GM19468 (cell line): ENCODE measurements at regions not wholly inside any gene's neighbourhood (a gene's known extent, or its start where the extent isn't known, plus 50 kb on each side); places are given as distances from the start of the nearest gene placed in this dataset.
A peak's percentile ranks its signal among the peaks of the same experiment; 100 is the strongest.

Experiments used
- ATAC-seq: cut with Tn5 transposase; IDR thresholded peaks from one replicate; pipeline ENCODE4 v1.9.1; 2021; ENCODE audit warnings: mild to moderate bottlenecking, moderate library complexity, moderate number of reproducible peaks; ENCODE audit not compliant: unreplicated experiment; ENCODE audit errors: extremely low read depth

DNA sequence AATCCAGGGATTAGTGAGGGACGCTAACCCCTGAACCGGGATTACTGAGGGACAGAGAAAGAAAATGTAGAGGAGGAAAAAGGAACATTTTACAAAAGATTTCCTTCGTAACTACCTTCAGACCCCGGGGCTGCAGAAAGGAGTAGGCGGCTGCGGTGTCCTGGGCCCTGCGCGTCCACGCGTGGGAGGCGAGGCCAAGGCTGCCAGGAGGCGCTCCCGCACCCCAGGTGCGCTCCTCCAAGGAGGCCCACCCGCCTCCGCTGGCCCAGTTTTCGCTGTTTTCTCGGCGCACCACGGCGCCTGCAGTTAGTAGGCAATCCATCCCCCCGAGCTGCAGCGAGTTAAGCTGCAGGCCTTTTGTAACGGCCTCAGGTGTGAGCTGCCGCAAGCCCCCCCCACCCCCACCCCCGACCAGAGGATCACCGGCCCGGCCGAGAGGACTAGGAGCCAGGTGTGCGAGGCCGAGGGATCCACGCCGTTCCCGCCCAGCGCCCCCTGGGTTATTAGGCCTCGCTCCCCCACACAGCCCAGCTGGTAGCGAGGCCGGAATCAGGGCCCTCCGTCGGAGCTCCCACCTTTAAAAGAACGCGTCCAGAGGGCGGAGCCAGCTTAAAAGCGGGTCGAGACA, 380.3 kb upstream of the ARID1B start:
- no peak for ATAC-seq

DNA sequence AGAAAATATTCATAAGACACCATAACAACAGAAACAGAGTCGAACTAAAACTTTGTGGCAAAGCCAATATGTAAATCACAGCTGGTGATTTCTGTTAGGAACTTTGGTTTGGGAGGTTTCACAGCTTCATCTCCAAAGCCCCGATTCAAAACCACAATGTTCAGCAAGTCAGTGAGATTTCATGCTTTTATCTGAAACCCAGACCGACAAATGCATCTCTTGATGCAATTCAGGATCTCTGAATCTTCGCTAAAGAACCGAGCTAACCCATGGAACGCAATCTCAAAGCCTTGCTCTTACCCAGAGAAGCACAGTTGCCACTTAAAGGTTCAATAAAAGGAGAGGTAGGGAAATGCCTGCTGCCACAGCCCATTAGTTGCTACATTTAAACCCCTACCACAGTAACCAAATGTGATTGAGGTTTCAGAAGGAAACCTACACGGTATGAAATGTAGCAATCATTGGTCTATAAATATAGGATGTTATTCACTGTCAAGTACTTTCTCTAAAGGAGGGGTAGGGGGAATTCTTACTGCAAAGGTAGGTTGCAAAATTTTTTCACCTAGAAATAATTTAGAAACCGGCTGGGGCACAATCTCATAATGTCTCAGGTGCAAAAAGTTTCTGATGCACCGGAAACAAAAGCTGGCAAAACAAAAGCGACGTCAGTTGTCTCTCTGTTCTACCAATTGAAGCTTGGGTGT, 381.0 kb upstream of the ARID1B start:
- peak; percentile 30 for ATAC-seq

DNA sequence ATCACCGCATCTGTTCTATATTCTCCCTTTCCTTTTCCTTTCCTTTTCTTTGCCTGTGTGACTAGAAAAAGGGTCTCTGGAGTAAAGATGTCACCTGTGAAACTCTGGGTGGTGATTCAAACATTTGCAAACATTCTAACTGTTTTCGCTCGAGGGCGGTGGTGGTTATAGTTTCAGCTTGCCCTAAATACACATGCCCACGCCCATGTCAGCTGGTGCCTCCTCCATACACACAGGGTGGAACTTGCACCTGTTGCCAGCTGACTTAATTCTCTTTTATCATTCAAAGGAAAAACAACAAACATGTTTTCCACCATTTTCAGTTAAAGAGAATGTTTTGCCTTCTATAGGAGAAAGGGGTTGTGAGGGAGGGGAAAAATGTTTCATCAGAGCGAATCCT, 381.9 kb upstream of the ARID1B start:
- no peak for ATAC-seq

DNA sequence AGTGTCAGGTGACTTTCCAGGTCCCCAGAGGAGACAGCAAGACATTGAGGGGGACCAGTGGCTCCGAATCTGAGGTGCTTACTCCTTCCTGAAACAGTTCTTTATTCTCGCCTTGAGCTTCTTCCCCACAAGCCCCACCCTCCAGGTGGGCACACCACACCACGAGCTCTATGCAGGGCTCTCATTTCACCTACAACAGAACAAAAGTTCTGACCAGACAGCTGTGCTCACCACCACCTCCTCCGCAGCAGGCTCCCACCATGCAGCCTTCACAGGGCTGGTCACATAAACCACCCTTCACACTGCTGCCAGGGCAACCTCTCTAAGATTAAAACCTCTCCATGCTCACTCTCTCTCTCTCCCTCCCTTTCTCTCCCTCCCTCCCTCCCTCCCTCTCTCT, 384.5 kb upstream of the ARID1B start:
- no peak for ATAC-seq

DNA sequence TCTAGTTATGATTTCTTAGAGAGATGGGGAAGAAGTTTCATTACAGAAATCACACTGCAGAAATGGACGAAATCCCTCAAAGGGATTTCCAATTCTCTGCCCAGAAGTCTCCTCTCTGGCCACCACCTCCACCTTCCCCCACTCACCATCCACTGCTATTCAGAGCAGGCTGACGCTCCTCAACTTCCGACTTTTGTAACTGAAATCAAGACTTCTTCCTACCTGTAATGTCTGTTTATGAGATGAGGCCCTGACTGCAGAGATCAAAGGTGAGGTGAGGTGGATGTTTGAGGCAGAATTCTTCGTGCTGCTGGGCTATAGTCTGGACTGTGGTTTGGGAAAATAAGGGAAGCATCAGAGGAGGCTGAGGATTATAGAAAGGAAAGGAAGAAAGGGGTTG, 385.2 kb upstream of the ARID1B start:
- no peak for ATAC-seq

DNA sequence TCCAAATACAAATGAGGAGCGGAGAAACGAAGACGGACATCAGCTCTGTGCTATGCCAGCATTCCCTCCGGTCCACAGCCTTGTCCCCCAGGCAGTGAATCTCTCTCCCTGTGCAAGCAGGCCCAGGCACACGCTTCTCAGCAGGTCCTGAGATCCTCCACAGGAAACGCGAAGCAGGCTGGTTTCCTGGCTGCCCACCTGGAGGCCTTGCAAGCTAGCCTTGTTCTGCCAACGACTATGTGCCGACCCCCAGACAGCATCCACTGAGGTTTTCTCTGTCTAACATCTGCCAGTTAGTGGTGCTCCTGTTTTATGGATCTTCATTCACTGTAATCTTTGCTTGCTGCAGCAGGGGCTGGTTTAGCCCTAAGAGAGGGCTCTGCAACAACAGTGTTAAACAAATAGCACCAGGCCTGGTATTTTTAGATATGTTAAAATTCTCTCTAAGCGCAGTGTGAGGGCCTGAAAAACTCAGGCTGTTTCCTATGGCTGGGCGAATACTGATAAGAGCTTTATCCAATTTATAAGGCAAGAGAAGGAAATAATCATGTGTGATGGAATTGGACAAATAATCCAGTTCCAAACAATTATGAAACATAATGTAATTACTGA, 386.0 kb upstream of the ARID1B start:
- no peak for ATAC-seq

DNA sequence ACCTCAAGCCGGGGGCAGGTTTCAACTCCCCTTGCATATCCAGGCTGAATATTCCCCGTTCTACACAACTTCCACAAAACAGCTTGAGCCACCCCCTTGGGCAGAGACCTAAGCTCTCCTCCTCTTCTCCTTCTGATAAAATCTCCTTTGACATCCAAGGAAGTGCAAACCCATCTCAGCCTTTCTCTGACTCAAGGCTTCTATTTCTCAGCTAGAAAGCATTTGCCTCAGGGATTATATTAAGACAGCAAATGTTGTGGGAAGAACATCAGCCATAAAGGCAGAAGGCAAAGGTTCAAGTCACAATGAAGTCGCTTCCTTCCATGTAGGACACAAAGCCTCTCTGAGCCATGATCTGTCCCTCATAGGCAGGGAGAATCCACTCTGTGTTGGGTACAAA, 386.6 kb upstream of the ARID1B start:
- ATAC-seq, result no peak

DNA sequence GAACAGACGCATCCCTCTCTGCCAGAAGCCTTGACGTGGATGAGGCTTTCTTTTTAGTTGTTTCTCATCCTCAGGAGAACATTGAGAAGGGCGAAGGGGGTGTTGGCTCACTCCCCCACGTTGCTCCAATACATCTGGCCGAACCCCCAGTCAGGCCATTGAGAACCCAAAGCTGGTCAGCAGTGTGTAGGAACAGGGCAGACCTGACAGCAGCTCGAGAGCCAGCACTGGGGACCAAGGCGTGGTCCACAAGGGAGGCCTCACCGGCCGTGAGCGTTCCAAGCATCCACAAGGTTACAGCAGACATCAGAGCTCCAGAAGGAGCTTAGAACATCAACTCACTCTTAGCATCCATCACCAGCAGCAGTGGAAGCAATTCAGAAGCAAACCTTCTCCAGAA, 387.9 kb upstream of the ARID1B start:
- no peak for ATAC-seq

DNA sequence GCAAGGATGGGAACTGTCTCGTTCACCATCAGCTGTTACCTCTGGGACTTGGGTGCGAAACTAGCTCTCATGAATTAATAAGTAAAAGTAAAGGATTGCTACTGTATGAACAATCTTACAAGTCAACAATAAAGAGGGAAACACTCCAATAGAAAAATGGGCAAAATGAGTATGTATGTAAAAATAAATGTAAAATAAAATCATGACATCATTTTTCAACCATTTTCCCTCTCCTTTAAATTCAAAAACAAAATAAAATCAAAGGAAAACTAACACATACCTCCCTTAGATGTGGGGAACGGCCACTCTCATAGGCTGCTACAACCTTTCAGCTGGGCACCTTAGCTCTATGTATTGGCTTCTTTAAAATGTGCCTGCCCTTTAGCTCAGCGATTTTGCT, 389.7 kb upstream of the ARID1B start:
- no peak for ATAC-seq

DNA sequence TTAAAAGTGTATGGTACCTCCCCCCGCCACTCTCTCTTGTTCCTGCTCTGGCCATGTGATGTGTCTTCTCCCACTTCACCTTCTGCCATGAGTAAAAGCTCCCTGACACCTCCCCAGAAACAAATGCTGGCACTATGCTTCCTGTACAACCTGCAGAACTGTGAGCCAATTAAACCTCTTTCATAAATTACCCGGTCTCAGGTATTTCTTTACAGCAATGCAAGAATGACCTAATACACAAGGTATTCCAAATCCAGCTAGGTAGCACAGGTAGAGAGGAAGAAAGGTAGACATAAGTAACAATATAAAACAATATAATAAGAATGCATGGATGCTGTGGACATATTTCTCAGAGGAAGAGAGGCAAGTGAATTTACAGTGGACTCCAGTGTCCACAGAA, 394.1 kb upstream of the ARID1B start:
- no peak for ATAC-seq

DNA sequence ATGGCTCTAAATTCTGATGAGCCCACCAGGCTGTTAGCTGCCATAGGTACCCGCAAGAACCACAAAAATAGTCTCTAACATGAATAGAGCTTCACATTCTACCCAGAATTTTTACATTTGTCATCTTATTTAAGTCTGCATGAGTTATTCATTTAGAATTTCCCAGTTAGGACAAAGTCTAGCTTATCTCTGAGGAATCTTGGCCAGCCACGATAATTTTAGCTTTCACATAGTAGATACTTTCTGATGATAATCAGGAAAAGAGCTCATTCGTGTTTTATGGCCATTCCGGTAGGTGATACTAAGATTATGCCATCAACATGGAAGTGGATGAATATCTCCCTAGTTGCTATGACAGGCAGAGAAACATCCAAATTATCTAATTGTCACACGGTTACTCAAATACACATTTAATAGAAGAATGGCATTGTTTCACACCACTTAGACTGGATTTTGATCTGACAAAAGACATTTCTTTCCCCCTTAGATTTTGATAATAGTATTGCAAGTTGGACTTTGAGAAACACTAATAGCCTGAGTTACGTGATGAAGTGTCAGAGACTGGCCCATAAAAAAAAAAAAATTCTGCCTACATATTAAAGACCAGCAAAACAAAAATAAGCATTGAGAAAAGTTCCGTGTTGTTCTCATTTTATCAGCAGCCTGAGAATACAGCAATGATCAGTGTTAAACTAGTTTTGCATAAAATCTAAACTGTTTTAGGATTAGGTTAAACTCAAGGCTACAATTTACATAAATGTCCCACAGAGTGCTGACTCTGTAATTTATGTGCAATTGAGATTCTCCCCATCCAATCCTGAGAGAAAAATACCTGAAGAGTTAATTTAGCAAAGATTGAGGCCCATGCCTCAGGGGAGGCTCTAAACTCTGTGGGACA, 397.5 kb upstream of the ARID1B start:
- no peak for ATAC-seq

DNA sequence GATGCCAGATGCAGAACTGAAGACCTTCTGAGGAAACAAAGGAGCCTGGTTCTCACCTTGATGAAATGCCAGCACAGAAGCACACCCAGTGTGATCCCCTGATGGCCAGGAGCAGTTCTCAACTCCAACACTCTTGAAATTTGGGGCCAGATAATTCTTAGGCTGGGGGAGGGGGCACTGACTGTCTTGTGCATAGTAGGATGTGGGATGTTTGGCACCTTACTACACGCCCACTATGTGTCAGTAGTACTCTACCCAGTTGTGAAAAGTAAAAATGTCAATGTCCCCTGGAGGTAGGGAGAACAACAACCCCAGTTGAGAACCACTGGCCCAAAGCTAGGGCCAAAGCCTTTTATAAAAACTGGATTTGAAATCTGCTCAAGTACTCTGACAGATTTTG, 398.3 kb upstream of the ARID1B start:
- no peak for ATAC-seq

DNA sequence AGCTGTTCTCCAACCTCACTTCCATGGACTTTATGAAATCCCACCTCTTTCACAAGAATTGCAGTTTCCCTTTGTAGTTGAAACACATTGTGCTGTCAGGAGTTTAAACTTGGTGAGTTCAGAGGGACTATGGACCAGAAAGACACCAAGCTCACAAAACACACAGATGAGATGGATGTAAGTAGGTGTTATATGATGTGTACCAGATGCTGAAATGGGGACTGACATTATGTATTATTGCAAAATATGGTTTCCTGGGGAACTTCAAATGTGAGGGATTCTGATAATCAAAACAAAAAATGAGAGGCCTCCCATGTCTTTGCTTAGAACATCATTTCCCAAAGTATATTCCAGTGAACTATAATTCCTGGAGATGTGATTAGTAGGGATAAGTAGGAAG, 401.1 kb upstream of the ARID1B start:
- ATAC-seq, result no peak

DNA sequence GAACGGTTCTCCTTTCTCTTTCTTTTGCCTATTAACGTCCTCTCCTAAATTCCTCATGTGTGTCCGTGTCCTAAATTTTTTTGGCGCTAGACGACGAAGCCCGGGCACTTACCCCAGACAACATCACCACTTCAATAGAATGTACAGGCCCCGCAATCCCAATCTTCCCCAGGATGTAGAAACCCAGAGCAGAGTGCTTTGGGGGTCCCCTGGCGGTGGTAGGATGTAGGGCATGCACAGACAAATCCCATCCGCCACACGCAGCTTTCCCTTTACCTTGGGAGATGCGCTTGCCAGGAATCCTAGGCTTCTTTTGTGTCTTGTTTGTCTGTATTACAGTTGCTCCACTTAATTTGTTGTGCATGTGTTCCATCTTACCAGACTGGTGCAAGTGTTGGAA, 417.3 kb upstream of the ARID1B start:
- no peak for ATAC-seq

DNA sequence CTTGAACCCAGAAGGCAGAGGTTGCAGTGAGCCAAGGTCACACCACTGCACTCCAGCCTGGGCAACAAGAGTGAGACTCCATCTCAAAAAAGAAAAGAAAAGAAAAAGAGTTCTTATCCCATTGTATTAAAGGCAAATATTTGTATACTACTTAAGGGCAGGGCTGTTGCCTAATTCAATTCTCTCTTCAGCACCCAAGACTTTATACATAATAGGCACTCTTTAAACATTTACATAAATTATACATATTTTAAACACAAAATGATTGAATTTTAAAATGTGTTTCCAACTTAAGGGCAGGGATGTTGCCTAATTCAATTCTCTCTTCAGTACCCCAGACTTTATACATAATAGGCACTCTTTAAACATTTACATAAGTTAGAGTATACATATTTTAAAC, 424.3 kb upstream of the ARID1B start:
- no peak for ATAC-seq

DNA sequence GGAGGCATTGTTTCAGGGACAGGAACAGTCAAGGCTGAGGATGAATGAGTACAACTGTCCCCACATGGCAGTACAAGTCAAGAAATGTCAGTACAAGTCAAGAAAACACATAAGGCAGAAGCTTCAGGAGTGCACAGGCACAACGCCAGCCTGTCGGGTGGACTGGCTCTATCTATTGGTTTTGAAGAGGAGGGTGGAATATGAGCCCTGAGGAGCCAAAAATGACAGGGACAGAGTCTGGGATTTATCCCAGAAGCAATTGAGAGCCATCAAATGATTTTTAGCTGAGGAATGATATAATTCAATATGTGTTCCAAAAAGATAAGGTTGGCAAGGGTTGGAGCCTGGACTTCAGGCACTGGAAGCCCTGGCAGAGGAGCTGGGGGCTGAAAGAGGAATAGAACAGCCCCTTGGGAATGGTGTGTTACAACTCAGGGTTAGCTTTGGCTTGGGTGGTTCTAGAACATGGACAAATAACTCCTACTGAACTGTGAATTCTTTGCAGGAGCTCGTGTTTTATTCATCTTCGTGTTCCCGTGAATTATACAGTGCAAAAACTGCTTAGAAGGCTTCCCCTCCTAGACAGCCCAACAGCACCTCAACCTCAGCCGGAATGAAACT, 425.7 kb upstream of the ARID1B start:
- ATAC-seq, result no peak

DNA sequence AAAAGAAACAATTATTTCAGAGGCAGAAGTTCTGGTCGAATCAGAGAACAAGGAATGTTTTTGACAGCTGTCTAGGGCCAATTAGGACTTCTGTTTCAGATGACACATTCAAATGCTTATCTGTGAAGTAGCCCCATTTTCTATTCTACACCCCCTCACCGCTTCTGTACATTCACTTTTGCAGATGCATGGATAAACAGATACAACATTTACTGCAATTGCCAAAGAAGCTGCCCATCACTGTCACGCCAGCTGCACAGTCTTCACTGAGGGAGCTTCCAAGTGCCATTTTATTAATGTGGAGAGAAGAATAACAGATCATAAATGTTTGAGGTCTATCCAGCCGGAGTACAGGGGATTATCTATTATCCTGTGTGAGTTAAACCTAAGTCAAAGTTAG, 426.8 kb upstream of the ARID1B start:
- ATAC-seq, result no peak

DNA sequence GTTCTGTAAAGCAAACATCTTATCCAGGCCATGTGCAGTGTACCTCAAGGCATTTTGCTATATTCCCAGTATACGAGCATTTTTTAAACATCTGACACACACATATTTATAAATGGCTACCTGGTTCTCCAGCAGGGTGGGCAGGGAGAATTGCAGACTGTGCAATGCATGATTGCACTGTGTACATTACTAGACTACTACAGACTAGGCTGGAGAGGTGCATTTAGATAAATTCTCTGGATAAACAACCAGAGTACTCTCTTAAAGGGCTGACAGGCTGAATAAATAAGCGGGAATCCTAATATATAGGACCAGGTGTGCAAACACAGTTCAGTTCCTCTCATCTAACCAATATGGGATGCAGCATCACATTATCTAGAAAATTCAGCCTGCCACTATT, 428.3 kb upstream of the ARID1B start:
- no peak for ATAC-seq

DNA sequence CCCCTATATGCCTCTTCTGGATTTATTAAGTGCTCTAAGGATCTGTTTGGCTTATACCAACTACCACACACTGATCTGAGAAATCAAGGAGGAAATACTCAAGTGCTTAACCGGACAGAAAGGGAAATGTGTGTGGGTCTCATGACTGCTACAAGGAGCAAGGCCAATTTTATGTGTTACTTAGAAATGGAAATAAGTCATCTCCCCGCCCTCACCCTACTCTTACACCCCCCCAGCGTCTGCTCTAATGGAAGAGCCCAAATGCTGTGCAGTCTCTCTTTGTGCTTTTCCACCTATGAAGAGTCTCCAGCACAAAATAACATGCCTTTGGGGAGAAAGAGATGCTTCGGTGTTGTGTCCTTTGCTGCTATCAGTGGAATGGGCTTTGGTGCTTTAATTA, 428.8 kb upstream of the ARID1B start:
- ATAC-seq, result no peak

DNA sequence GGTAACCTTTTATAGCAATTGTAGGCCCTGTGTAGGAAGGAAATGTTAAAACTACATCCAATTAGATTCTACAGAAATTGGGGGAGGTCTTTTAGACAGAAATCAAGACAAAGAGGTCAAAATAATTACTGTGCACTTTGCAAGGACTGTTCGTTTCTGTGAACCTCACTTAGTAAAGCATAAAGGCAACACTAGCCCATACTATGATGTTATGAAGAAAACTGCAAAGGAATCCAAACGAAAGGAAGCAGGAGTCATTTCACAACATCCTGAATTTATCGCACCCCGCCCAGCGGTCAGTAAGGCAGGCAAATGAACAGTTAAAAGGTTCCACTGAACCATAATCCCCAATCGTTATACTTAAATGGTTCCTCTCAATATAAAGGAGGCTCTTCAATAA, 429.5 kb upstream of the ARID1B start:
- no peak for ATAC-seq
